KOPT-K1 (cell line): ENCODE measurements at regions not wholly inside any gene's neighbourhood (a gene's known extent, or its start where the extent isn't known, plus 50 kb on each side); places are given as distances from the start of the nearest gene placed in this dataset.

Experiments
- H3K27ac ChIP-seq: fragments of 200-600 bp; sonication (generic); 2 replicates; pipeline ENCODE4 v1.5.1; 2016; ENCODE audit warnings: antibody characterized with exemption, mild to moderate bottlenecking, low read depth, low read length; ENCODE audit not compliant: poor library complexity, severe bottlenecking
- H3K36me3 ChIP-seq: fragments of 200-600 bp; sonication (generic); 2 replicates; pipeline ENCODE4 v1.5.1; 2017; ENCODE audit warnings: antibody characterized with exemption, mild to moderate bottlenecking, low read length, moderate library complexity; ENCODE audit not compliant: insufficient read depth
- H3K9me3 ChIP-seq: fragments of 200-600 bp; sonication (generic); 2 replicates; pipeline ENCODE4 v1.5.1; 2017; ENCODE audit warnings: antibody characterized with exemption, low read length, mild to moderate bottlenecking; ENCODE audit not compliant: insufficient read depth, poor library complexity, severe bottlenecking

GRCh38 chr12:24379861-24380521 lies 430.5 kb upstream of the SOX5 start:
- H3K27ac ChIP-seq, result no peak overlapping the region

GRCh38 chr12:24379433-24379832 lies 430.0 kb upstream of the SOX5 start:
- no peaks in the 10 kb centered on the region for H3K36me3 ChIP-seq
- no peak overlapping the region for H3K27ac ChIP-seq
- H3K9me3 ChIP-seq, result no peaks in the 10 kb centered on the region

More at GRCh38 chr12:24379861-24380521, 430.5 kb upstream of the SOX5 start:
- H3K36me3 ChIP-seq, result no peaks in the 10 kb centered on the region
- no peaks in the 10 kb centered on the region for H3K9me3 ChIP-seq

DNA sequence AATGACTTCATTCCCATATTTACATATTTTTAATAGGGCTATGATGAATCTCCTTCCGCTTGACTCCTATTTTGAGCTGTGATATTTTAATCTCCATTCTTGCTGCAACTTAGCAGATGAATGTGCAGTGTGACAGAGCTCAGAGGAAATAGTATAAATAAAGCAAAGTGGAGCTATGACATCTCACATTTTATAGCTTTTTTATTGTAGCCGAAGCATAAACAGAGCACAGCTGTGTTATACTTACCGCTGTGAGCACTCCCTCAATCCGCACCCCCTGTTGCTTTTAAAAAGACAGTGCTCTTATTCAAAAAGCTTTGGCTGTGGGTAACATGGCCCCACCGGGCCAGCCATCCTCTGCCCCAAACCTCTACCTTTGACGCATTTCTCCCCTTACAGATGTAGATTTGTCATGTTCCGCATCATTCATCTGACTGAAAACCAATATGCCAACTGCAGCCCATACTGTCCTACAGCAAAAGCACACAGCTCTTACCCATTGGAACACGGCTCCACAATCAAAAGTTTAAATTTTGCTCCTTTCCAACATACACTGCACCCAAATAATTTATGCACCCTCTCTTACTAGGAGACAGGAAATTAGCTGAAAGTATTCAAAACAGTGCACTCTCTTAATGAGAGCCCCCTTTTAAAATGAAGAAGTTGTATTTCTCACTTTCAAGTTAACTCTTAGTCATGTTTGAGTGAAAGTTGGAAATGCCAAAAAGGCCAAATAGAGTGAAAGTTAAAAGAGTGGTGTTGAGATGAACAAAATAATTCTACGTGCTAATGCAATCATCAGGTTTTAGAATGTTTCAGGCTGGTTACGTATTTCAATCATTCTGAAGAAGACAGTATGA lies 429.3 kb upstream of the SOX5 start:
- Histone ChIP-seq H3K27ac (no peak overlapping the region), H3K36me3 (no peaks in the 10 kb centered on the region), H3K9me3 (no peaks in the 10 kb centered on the region)

DNA sequence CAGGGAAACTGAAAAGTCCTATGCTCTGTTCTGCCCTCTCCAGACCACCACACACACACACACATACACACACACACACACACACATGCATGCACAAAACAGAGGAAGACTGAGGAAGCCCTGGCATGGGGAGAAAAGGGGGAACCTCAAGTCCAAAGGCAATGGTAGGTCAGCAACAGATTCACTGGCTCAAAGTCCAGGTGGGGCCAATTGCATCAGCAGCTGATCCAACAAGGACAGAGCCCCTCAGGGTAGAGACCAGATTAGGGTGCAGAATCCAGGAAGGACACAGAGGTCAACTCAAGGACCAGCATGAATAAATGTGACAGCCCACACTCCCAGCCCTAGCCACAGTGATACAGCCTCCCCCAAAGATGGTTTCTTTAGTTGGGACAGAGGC lies 425.0 kb upstream of the SOX5 start:
- no peaks in the 10 kb centered on the region for H3K9me3 ChIP-seq
- no peaks in the 10 kb centered on the region for H3K36me3 ChIP-seq
- no peak overlapping the region for H3K27ac ChIP-seq

- no peak overlapping the region for H3K27ac ChIP-seq
These were observed 423.5 kb upstream of the SOX5 start for GRCh38 chr12:24373004-24373403.

DNA sequence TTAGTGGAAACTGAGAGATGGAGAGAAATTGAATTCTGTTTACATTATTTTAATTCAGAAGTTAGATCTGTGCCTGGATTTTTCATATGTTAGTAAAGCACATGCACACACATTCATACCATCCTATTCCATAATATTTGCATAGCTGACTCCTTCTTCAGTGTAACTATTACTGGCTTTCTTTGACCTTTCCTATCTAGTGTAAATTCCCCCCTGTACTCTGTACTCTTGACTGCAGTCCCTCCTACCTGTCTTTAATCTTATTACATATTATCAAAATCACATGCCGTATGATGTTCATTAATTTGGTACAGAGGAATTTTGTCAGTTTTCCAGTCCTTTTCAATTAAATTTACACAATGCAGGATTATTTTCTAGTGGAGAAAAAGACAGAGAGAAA lies 417.0 kb upstream of the SOX5 start:
- Histone ChIP-seq H3K9me3 (no peaks in the 10 kb centered on the region), H3K36me3 (no peaks in the 10 kb centered on the region), H3K27ac (no peak overlapping the region)

More at GRCh38 chr12:24373004-24373403, 423.5 kb upstream of the SOX5 start:
- no peaks in the 10 kb centered on the region for H3K9me3 ChIP-seq
- H3K36me3 ChIP-seq, result no peaks in the 10 kb centered on the region

- no peak overlapping the region for H3K27ac ChIP-seq
- H3K9me3 ChIP-seq, result no peaks in the 10 kb centered on the region
- H3K36me3 ChIP-seq, result no peaks in the 10 kb centered on the region
These were observed 415.5 kb upstream of the SOX5 start for GRCh38 chr12:24364921-24365320.

DNA sequence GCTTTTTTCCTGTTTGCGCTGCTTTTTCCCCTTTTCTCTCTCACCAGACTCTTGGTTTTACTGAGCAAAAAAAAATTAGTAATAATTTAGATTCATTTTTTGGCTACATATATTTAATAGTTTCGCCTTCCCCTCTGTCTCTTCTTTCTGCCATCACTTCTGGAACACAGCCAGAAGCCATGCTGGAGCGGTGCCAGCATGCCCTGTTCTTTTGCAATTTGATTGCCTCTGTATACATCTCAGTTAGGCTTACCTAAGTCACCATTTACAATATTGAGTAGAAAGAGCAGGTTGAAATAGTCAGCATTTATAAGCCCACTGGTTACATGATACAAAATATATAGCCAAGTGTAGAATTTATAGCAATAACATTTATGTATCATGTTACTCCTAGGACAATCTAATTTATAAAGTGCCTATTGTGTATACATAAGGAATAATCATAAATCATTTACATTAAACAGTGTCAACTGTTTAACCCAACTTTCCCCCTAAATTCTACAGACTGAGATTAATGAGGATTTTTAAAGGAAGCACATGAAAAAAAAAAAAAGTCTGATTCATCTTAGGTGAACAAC lies 413.8 kb upstream of the SOX5 start:
- Histone ChIP-seq H3K27ac (no peak overlapping the region), H3K36me3 (no peaks in the 10 kb centered on the region), H3K9me3 (no peaks in the 10 kb centered on the region)

- Histone ChIP-seq H3K9me3 (no peaks in the 10 kb centered on the region), H3K36me3 (no peaks in the 10 kb centered on the region), H3K27ac (no peak overlapping the region)
These were observed 412.6 kb upstream of the SOX5 start for GRCh38 chr12:24361877-24362580.

GRCh38 chr12:24360907-24361306 lies 411.4 kb upstream of the SOX5 start:
- no peak overlapping the region for H3K27ac ChIP-seq
- H3K9me3 ChIP-seq, result no peaks in the 10 kb centered on the region
- H3K36me3 ChIP-seq, result no peaks in the 10 kb centered on the region

- Histone ChIP-seq H3K27ac (no peak overlapping the region), H3K36me3 (no peaks in the 10 kb centered on the region)
These were observed 411.0 kb upstream of the SOX5 start for GRCh38 chr12:24360461-24360860.

DNA sequence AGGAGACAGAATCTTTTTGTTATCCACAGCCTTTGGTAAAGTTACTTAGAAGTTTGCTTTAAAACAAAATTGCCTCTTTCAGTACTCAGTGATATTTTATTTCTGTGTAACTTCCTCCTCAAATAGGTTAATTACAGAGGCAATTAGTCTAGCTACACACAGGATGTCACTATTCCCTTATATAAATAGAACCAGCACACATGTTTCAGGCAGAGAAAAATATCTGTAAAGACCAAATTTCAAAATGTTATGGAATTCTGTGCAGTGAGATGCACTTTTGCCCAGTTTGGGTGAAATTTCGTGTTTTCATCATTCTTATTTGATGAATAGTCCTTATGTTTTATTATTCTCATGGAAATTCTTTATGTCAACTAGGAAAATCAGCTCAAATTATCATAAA lies 410.6 kb upstream of the SOX5 start:
- Histone ChIP-seq H3K9me3 (no peaks in the 10 kb centered on the region), H3K36me3 (no peaks in the 10 kb centered on the region), H3K27ac (no peak overlapping the region)

More at GRCh38 chr12:24360461-24360860, 411.0 kb upstream of the SOX5 start:
- no peaks in the 10 kb centered on the region for H3K9me3 ChIP-seq

GRCh38 chr12:24359418-24359817 lies 409.9 kb upstream of the SOX5 start:
- H3K27ac ChIP-seq, result no peak overlapping the region
- no peaks in the 10 kb centered on the region for H3K9me3 ChIP-seq
- H3K36me3 ChIP-seq, result no peaks in the 10 kb centered on the region

GRCh38 chr12:24356240-24356804 lies 406.9 kb upstream of the SOX5 start:
- no peaks in the 10 kb centered on the region for H3K9me3 ChIP-seq
- H3K27ac ChIP-seq, result no peak overlapping the region
- no peaks in the 10 kb centered on the region for H3K36me3 ChIP-seq

GRCh38 chr12:24352363-24352762 lies 402.9 kb upstream of the SOX5 start:
- no peak overlapping the region for H3K27ac ChIP-seq

More at GRCh38 chr12:24352363-24352762, 402.9 kb upstream of the SOX5 start:
- H3K9me3 ChIP-seq, result no peaks in the 10 kb centered on the region
- no peaks in the 10 kb centered on the region for H3K36me3 ChIP-seq
